ENCODE measurements at regions not wholly inside any gene's neighbourhood (a gene's known extent, or its start where the extent isn't known, plus 50 kb on each side); places are given as distances from the start of the nearest gene placed in this dataset.

DNA sequence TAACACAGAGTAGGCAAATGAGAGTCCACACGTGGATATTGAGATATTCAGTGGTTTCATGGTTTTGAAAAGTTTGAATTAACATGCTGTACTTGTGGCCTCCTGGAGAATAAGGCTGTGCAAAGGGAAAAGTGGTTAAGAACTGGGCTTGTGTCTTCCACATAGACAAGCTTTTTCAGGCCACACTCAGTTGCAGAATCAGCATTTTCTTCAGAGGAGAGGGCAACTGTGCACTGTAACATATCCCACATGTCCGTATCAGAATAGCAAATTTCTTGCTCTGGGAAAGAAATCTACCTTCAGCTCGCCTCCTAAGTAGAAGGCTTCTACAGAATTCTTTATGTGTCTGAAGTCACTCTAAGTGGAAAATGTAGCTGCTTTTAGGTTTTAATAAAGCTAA lies 84.9 kb downstream of the ZC3H11B start:
- no peak for DNase-seq (ENCODE audit: extremely low read depth in 1 of 11, low read depth in 9 of 11, low spot score in 4 of 11)

- DNase-seq (ENCODE audit: extremely low read depth in 1 of 11, low read depth in 9 of 11, low spot score in 4 of 11), result no peak
Observed at GRCh38 chr1:219526074-219526473, 86.8 kb downstream of the ZC3H11B start.

DNA sequence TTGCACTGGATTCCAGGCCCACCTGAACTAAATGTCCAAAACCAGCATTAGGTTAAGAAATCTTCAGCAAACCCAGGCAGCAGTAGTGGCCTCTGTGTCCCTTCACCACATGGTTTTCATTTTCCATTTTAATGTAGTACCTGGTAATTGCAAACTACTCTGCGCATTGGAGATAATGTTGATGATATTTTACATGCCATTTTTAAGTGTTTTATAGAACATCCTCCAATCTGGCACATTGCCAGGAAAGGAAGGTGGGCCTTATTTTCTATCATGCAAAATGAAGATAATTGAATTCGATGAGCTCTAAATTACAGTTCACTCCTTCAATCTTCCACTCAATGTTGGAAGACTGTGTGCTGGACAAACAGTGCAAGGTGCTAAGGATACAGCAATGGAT lies 89.5 kb downstream of the ZC3H11B start:
- no peak for DNase-seq (ENCODE audit: extremely low read depth in 1 of 11, low read depth in 9 of 11, low spot score in 4 of 11)

GRCh38 chr1:219521325-219521724 lies 91.6 kb downstream of the ZC3H11B start:
- DNase-seq (ENCODE audit: extremely low read depth in 1 of 11, low read depth in 9 of 11, low spot score in 4 of 11), result no peak

DNA sequence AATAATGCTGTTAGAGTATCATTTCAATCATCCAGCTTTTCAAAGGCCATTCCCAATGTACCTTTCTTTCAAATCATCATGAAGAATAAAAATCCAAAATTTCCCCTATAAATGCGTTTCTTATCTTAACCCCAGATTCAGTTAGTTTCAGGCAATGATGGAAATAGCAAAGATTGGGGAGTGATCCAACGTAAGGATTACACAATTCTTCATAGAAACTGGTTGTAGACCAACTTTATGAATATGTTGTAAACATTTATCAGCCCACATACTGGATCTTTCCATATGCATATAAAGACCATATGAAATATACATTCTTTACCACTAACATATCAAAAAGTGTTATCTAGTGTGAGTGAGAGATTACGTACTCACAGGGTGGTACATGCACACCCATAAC lies 92.7 kb downstream of the ZC3H11B start:
- DNase-seq (ENCODE audit: extremely low read depth in 1 of 11, low read depth in 9 of 11, low spot score in 4 of 11), result no peak

GRCh38 chr1:219518907-219519248 lies 94.0 kb downstream of the ZC3H11B start:
- no peak for DNase-seq (ENCODE audit: extremely low read depth in 1 of 11, low read depth in 9 of 11, low spot score in 4 of 11)

- no peak for DNase-seq (ENCODE audit: extremely low read depth in 1 of 11, low read depth in 9 of 11, low spot score in 4 of 11)
Observed at GRCh38 chr1:219518168-219518906, 94.6 kb downstream of the ZC3H11B start.

DNA sequence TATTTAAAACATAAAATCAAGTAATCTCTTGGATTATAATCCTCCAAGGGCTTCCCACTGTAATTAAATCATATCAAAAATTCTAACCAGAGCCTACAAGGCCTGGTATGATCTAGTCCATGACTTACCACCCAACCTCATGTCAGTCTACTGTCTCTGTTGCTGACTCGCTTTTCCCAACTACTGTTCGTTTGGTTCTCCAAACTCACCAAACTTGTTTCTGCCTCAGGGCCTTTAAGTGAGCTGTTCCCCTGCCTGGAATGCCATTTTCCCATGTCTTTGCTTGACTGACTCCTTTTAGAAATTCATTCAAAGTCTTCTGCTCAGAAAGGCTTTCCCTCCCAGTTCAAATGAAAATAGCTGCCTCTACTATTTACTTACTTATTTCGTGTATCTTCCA lies 95.9 kb downstream of the ZC3H11B start:
- no peak for DNase-seq (ENCODE audit: extremely low read depth in 1 of 11, low read depth in 9 of 11, low spot score in 4 of 11)

DNA sequence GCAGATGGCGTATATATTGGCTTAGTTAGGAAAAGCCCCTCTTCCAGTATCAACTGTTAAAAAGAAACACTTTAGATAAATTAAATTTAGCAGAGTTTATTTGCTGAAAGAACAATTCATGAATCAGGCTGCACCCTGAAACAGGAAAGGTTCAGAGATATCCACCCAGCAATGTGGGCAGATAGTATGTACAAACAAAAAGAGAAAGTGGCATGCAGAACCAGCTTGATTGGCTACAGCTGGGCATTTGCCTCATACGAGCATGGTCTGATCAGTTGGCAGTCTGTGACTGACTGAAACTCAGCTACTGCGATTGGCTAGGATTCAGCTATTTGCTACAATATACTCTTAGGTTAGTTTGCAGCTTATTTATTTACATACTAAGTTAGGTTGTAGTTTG lies 98.2 kb downstream of the ZC3H11B start:
- no peak for DNase-seq (ENCODE audit: extremely low read depth in 1 of 11, low read depth in 9 of 11, low spot score in 4 of 11)

- DNase-seq (ENCODE audit: extremely low read depth in 1 of 11, low read depth in 9 of 11, low spot score in 4 of 11), result no peak
Observed at GRCh38 chr1:219507437-219507836, 105.5 kb downstream of the ZC3H11B start.

DNA sequence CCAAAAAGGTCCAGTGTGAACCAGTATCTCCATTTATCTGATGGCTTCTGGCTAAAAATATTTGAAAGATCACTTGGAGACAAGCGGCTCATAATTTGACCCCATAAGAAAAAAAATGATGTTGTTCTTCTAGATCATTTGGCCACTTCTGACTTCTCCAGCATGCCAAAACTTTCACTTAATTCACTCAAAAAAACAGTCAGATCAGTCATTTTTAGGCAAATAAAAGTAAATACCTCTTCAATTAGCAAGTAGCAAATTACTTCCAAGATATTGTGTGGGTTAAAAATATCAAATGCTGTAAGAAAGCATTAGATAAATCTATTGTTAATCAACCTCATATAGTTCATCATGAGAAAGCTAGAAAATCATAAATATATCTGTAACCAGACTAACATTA lies 106.0 kb downstream of the ZC3H11B start:
- no peak for DNase-seq (ENCODE audit: extremely low read depth in 1 of 11, low read depth in 9 of 11, low spot score in 4 of 11)

DNA sequence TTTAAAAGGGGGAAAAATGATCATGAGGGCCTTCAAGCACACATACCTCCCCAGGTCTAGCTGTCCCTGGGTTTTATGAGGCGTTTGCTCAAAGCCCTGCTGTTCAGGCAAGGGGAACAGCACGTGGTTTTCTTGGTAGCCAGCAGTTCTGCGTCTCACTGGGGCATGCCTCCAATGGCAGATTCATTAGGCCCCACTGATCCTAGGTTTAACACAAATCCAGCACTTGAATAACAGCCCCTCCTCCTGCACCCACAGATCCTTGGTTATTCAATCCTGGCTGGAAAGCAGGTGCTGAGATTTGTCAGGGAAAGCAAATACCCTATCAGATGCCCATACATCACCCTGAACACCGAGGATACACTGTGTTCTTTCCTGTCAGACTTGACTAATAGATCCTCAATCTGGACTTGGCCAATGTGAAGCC lies 106.4 kb downstream of the ZC3H11B start:
- DNase-seq (ENCODE audit: extremely low read depth in 1 of 11, low read depth in 9 of 11, low spot score in 4 of 11), result peak in 5 of 11 donors; percentile 12 to 54 (median 34)

DNA sequence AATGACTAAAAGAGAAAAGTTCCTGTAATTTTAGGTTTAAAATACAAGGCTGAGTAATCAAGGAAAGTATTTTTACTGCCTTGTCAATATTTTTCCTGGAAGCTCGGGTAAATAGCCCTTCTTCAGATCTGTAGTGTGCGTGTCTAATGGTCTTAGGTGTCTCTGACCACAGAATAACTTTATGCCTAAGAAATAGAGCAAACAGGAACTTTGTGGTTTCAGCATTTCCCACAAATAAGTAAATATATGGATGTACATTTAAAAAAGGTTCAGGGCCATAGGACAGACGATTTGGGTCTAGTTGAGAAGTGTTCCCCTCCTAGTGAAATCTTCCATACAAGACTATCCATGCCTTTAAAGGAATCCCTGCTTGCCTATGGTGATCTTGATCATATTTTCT lies 107.0 kb downstream of the ZC3H11B start:
- DNase-seq (ENCODE audit: extremely low read depth in 1 of 11, low read depth in 9 of 11, low spot score in 4 of 11), result no peak

GRCh38 chr1:219503604-219504003 lies 109.3 kb downstream of the ZC3H11B start:
- no peak for DNase-seq (ENCODE audit: extremely low read depth in 1 of 11, low read depth in 9 of 11, low spot score in 4 of 11)

GRCh38 chr1:219500327-219500897 lies 112.5 kb downstream of the ZC3H11B start:
- DNase-seq (ENCODE audit: extremely low read depth in 1 of 11, low read depth in 9 of 11, low spot score in 4 of 11), result no peak

DNA sequence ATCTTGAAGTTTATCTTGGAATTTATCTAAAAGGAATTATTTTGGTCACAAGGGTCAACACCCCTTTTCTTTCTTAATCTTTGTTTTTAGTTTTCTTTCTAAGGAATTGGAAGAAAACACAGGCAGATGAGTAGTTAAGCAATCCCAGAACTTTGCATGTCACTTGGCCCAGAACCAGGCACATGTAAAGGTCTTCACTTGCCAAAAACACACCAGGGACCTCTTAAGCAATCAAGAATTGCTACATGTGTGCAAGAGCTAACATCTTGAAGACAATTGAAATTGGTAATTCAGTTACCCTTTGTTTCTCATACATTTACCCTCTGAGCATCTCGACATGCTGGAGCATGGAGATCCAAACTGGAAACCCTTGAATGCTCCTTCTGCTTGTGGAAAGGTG lies 114.2 kb downstream of the ZC3H11B start:
- no peak for DNase-seq (ENCODE audit: extremely low read depth in 1 of 11, low read depth in 9 of 11, low spot score in 4 of 11)

- peak in 2 of 11 donors; percentile 14 to 26 for DNase-seq (ENCODE audit: extremely low read depth in 1 of 11, low read depth in 9 of 11, low spot score in 4 of 11)
Observed at GRCh38 chr1:219495737-219496408, 117.0 kb downstream of the ZC3H11B start.

GRCh38 chr1:219492717-219493116 lies 120.2 kb downstream of the ZC3H11B start:
- no peak for DNase-seq (ENCODE audit: extremely low read depth in 1 of 11, low read depth in 9 of 11, low spot score in 4 of 11)

DNA sequence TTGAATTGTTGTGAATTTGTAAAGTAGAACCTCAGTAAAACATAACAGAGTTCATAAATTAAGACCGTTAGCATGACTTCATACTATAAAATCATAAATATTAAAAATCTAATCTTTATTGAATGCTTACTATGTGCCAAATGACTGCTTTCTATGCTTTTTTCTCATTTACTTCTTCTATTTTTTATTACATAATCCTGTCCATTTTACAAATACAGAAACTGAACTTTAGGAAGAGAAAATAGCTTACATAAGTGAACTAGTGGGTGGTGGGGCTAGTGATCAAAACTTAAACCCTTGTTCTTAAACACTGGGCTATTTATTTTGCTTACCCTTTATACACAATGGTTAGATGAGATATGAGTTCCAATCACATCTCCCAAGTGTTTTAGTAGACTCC lies 122.3 kb downstream of the ZC3H11B start:
- DNase-seq (ENCODE audit: extremely low read depth in 1 of 11, low read depth in 9 of 11, low spot score in 4 of 11), result no peak

DNA sequence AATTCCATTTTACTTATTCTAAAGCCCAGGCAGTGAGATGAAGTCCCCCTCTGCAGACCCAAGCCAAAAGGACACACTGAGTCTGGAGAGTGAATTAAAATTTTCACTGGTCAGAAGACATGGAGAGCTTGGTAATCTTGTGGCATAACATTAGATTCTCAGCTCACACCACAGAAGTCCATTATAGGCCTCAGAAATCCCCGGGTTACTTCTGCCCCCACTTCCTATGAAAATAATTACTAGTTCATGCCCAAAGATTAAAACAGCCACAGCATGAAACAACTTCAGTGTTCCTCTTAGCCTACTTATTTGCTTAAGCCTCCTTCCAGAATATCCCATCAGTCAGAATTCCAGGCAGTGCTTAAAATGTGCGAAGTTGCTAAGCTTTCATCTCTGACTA lies 123.3 kb downstream of the ZC3H11B start:
- no peak for DNase-seq (ENCODE audit: extremely low read depth in 1 of 11, low read depth in 9 of 11, low spot score in 4 of 11)

DNA sequence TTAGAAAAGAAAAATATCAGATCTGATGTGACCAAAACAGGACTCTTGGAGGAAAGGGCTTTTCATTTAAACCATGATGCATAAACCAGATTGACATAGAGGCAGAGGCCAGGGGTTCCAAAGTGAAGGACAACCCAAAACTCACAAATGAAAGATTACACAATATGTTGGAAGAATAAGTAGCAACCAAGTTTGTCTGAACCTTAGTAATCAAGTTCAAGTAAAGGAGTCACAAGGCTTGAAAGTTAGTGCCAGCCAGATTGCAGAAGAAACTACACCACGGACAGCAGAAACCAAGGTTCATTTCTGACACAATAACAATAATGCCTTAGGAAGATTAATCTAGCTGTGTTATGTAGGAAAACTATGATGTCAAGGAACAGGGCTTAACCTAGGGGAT lies 124.6 kb downstream of the ZC3H11B start:
- no peak for DNase-seq (ENCODE audit: extremely low read depth in 1 of 11, low read depth in 9 of 11, low spot score in 4 of 11)
